Left lung (tissue), 4 donors: ENCODE measurements at regions not wholly inside any gene's neighbourhood (a gene's known extent, or its start where the extent isn't known, plus 50 kb on each side); places are given as distances from the start of the nearest gene placed in this dataset.
A peak's percentile ranks its signal among the peaks of the same experiment; 100 is the strongest.

Experiments
- ATAC-seq: fragments of 200-7000 bp; cut with Tn5 transposase; one replicate; pipeline ENCODE4 v1.9.1; 2020; ENCODE audit warnings: moderate library complexity
- DNase-seq, 4 donors: peaks; one replicate each; pipeline ENCODE4 v3.0.0-alpha.2; 2013 to 2020
- H3K27ac ChIP-seq, 2 donors: fragments of 200-600 bp; sonication (generic) in 1 of 2; one replicate each; pipeline versions ENCODE4 v1.5.0 to v1.8.0; 2020 to 2021
- H3K27me3 ChIP-seq, 2 donors: fragments of 200-600 bp; sonication (generic) in 1 of 2; one replicate each; pipeline versions ENCODE4 v1.5.0 to v1.8.0; 2020 to 2021
- H3K36me3 ChIP-seq, 2 donors: fragments of 200-600 bp; sonication (generic) in 1 of 2; one replicate each; pipeline versions ENCODE4 v1.5.0 to v1.8.0; 2020 to 2021
- H3K4me1 ChIP-seq, 2 donors: fragments of 200-600 bp; one replicate each; pipeline ENCODE4 v1.8.0; 2021
- H3K4me3 ChIP-seq, 2 donors: fragments of 200-600 bp; sonication (generic) in 1 of 2; one replicate each; pipeline versions ENCODE4 v1.5.0 to v1.8.0; 2020 to 2021; ENCODE audit warnings: mild to moderate bottlenecking in 1 of 2
- H3K9me3 ChIP-seq, 2 donors: fragments of 200-600 bp; sonication (generic) in 1 of 2; one replicate each; pipeline versions ENCODE4 v1.5.0 to v1.8.0; 2020 to 2021
- CTCF ChIP-seq, 2 donors: fragments of 200-600 bp; sonication (generic) in 1 of 2; IDR thresholded peaks; one replicate each; pipeline versions ENCODE4 v1.5.0 to v1.8.0; 2021; ENCODE audit warnings: antibody characterized with exemption in 2 of 2
- intact Hi-C, 2 donors: fragments of 100-400 bp; cut with DNase I; formaldehyde crosslinking; loops; one replicate each; pipeline versions ENCODE4 v1.11.2 to v1.14.2; 2022
- donor health status: DM: no; HTN: yes; CAD: no.
- donor health status: DM: no; HTN: no; CAD: no.

GRCh38 chr2:234310166-234310565 is 186.7 kb downstream of the ARL4C start:
- DNase-seq (no peak), ATAC-seq (no peak)
- no peaks in the 10 kb centered on the region for H3K36me3 ChIP-seq
- H3K27ac ChIP-seq = no peak overlapping the region
- no peaks in the 10 kb centered on the region for H3K27me3 ChIP-seq
- no peak for TF ChIP-seq CTCF (IDR thresholded peaks at IDR 0.05)
- no peaks in the 10 kb centered on the region for H3K9me3 ChIP-seq
- H3K4me1 ChIP-seq = no peaks in the 10 kb centered on the region
- H3K4me3 ChIP-seq = no peak overlapping the region
- intact Hi-C loops = no loop called here

DNA sequence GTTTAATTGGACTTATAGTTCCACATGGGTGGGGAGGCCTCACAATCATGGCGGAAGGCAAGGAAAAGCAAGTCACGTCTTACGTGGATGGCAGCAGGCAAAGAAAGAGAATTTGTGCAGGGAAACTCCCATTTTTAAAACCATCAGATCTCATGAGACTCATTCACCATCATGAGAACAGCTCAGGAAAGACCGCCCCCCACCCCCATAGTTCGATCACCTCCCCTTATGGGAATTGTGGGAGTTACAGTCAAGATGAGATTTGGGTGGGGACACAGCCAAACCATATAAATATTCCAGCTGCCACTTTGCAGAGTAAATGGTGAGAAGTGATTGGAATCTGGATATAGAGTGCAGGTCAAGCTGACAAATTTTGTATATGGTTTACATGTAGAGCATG is 187.4 kb downstream of the ARL4C start:
- Histone ChIP-seq H3K4me3 (no peak overlapping the region), H3K27me3 (no peaks in the 10 kb centered on the region), H3K9me3 (no peaks in the 10 kb centered on the region), H3K36me3 (no peaks in the 10 kb centered on the region), H3K27ac (no peak overlapping the region), H3K4me1 (no peaks in the 10 kb centered on the region)
- intact Hi-C loops = no loop called here
- no peak for TF ChIP-seq CTCF (IDR thresholded peaks at IDR 0.05)
- DNase-seq (no peak), ATAC-seq (no peak)

GRCh38 chr2:234308813-234309195 is 188.1 kb downstream of the ARL4C start:
- H3K9me3 ChIP-seq = no peaks in the 10 kb centered on the region
- intact Hi-C loops = no loop called here
- DNase-seq (no peak), ATAC-seq (peak; percentile 76)
- no peaks in the 10 kb centered on the region for H3K27me3 ChIP-seq
- H3K4me3 ChIP-seq = no peak overlapping the region
- no peaks in the 10 kb centered on the region for H3K36me3 ChIP-seq
- TF ChIP-seq CTCF (IDR thresholded peaks at IDR 0.05) = no peak
- no peaks in the 10 kb centered on the region for H3K4me1 ChIP-seq
- no peak overlapping the region for H3K27ac ChIP-seq

DNA sequence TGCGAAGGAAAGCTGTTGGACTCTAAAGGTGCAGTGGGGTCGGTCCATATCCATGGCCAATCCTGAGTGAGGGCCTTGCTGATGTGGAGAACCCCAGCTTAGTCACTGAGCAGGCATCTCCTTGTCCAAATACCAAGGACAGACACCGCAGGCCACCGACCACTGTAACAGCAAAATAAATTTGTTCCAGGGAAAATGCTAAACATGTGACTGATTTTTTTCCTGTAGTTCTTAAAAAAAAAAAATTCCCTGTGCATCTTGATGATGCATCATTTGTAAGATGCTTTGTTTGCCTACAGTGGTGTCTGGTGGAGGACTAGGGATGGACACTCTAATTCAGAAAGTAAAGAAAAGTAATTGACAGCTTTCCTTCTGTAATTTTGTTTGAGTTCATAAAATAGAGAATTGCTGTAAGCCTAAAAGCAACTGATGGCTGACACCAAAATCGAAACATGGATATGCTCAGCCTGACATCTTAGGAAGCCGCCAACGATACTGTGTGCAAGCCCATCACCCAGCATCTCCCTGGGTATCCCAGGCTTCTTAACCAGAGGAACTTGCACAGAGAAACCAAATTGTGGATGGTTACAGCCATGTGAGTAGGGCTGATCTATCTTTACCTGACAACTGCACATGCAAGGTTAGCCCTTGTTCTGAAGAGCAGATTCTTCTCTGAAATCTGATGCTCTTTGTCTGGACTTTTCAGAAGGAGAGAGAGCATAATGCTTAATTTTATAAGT is 188.6 kb downstream of the ARL4C start:
- TF ChIP-seq CTCF (IDR thresholded peaks at IDR 0.05) = no peak
- Histone ChIP-seq H3K27ac (no peak overlapping the region), H3K36me3 (no peaks in the 10 kb centered on the region), H3K9me3 (no peaks in the 10 kb centered on the region), H3K27me3 (no peaks in the 10 kb centered on the region), H3K4me3 (no peak overlapping the region), H3K4me1 (no peaks in the 10 kb centered on the region)
- no peak for DNase-seq
- intact Hi-C loops = no loop called here
- peak; percentile 19 for ATAC-seq

GRCh38 chr2:234307322-234307961 is 189.4 kb downstream of the ARL4C start:
- Histone ChIP-seq H3K4me3 (no peak overlapping the region), H3K27ac (no peak overlapping the region), H3K36me3 (no peaks in the 10 kb centered on the region), H3K27me3 (no peaks in the 10 kb centered on the region), H3K4me1 (no peaks in the 10 kb centered on the region), H3K9me3 (no peaks in the 10 kb centered on the region)
- ATAC-seq (no peak), DNase-seq (no peak)
- intact Hi-C loops = no loop called here
- TF ChIP-seq CTCF (IDR thresholded peaks at IDR 0.05) = no peak
